Stomach (tissue), 4 donors: ENCODE measurements at regions not wholly inside any gene's neighbourhood (a gene's known extent, or its start where the extent isn't known, plus 50 kb on each side); places are given as distances from the start of the nearest gene placed in this dataset.

Experiments
- POLR2A ChIP-seq, 4 donors: fragments of 450-650 bp; IDR thresholded peaks; one replicate each; pipeline ENCODE4 v1.6.1; 2016; ENCODE audit warnings: antibody characterized with exemption in 4 of 4, control low read depth in 2 of 4, mild to moderate bottlenecking in 1 of 4, moderate library complexity in 1 of 4
- POLR2AphosphoS5 ChIP-seq, 3 donors: sonication (generic); formaldehyde crosslinking; IDR thresholded peaks; one replicate each; pipeline ENCODE4 v1.6.1; 2016; ENCODE audit warnings: antibody characterized with exemption in 3 of 3
- TF ChIP-seq, protein P1 (sequence below), 7 experiments: fragments of 450-650 bp in 4 of 7; fragments of 200-600 bp in 3 of 7; sonication (generic) in 3 of 7; IDR thresholded peaks; one replicate each; pipeline ENCODE4 v1.5.1; 2016 to 2019; ENCODE audit warnings: antibody characterized with exemption in 7 of 7, control low read depth in 2 of 7, mild to moderate bottlenecking in 1 of 7

GRCh38 chr4:159899596-159899995, 796.7 kb downstream of the RAPGEF2 start:
- TF ChIP-seq POLR2A (IDR thresholded peaks at IDR 0.05) (no peak), POLR2AphosphoS5 (IDR thresholded peaks at IDR 0.05) (no peak)
- TF ChIP-seq, protein P1, sequence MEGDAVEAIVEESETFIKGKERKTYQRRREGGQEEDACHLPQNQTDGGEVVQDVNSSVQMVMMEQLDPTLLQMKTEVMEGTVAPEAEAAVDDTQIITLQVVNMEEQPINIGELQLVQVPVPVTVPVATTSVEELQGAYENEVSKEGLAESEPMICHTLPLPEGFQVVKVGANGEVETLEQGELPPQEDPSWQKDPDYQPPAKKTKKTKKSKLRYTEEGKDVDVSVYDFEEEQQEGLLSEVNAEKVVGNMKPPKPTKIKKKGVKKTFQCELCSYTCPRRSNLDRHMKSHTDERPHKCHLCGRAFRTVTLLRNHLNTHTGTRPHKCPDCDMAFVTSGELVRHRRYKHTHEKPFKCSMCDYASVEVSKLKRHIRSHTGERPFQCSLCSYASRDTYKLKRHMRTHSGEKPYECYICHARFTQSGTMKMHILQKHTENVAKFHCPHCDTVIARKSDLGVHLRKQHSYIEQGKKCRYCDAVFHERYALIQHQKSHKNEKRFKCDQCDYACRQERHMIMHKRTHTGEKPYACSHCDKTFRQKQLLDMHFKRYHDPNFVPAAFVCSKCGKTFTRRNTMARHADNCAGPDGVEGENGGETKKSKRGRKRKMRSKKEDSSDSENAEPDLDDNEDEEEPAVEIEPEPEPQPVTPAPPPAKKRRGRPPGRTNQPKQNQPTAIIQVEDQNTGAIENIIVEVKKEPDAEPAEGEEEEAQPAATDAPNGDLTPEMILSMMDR (IDR thresholded peaks at IDR 0.05): no peak
